Gastroesophageal sphincter (tissue), 4 donors: ENCODE measurements at regions not wholly inside any gene's neighbourhood (a gene's known extent, or its start where the extent isn't known, plus 50 kb on each side); places are given as distances from the start of the nearest gene placed in this dataset.

Experiments used
- ATAC-seq: fragments of 150-250 bp; one replicate; pipeline ENCODE4 v1.9.1; 2016; ENCODE audit warnings: mild to moderate bottlenecking, moderate library complexity
- H3K27ac ChIP-seq, 4 donors: fragments of 200-600 bp; sonication (generic) in 3 of 4; 1 replicate in 3 of 4; 2 replicates in 1 of 4; pipeline ENCODE4 v1.5.1; 2016 to 2019
- H3K27me3 ChIP-seq: fragments of 200-600 bp; sonication (generic); one replicate; pipeline ENCODE4 v1.5.1; 2019
- H3K36me3 ChIP-seq, 2 donors: fragments of 200-600 bp; sonication (generic); one replicate each; pipeline ENCODE4 v1.5.1; 2019; ENCODE audit warnings: control low read depth in 1 of 2
- H3K4me1 ChIP-seq, 3 donors: fragments of 200-600 bp; sonication (generic); 1 replicate in 2 of 3; 2 replicates in 1 of 3; pipeline ENCODE4 v1.5.1; 2016 to 2019; ENCODE audit warnings: control low read depth in 2 of 3
- H3K4me3 ChIP-seq, 2 donors: fragments of 200-600 bp; sonication (generic); one replicate each; pipeline ENCODE4 v1.5.1; 2019; ENCODE audit warnings: mild to moderate bottlenecking in 1 of 2, moderate library complexity in 1 of 2
- H3K9me3 ChIP-seq, 3 donors: fragments of 200-600 bp; sonication (generic); one replicate each; pipeline ENCODE4 v1.5.1; 2017 to 2019; ENCODE audit warnings: control low read depth in 2 of 3
- EP300 ChIP-seq: sonication (generic); formaldehyde crosslinking; IDR thresholded peaks from one replicate; pipeline ENCODE4 v1.6.1; 2017; ENCODE audit warnings: antibody characterized with exemption, mild to moderate bottlenecking
- POLR2A ChIP-seq, 2 donors: fragments of 450-650 bp; IDR thresholded peaks; one replicate each; pipeline ENCODE4 v1.6.1; 2017; ENCODE audit warnings: antibody characterized with exemption in 2 of 2, mild to moderate bottlenecking in 2 of 2, moderate library complexity in 1 of 2
- POLR2AphosphoS5 ChIP-seq: sonication (generic); formaldehyde crosslinking; IDR thresholded peaks from one replicate; pipeline ENCODE4 v1.6.1; 2017; ENCODE audit warnings: antibody characterized with exemption
- WGBS, 2 donors: methylation state at CpG; one replicate each; pipeline ENCODE4 v1.1.5; 2018; ENCODE audit warnings: low coverage in 1 of 2; 5-methylcytosine and 5-hydroxymethylcytosine counted together
- TF ChIP-seq, protein P1 (sequence below), 4 experiments: fragments of 200-600 bp in 2 of 4; fragments of 450-650 bp in 2 of 4; sonication (generic) in 1 of 4; IDR thresholded peaks; one replicate each; pipeline ENCODE4 v1.5.1; 2017 to 2019; ENCODE audit warnings: antibody characterized with exemption in 4 of 4, mild to moderate bottlenecking in 2 of 4, moderate library complexity in 2 of 4

- no peaks in the 10 kb centered on the region for H3K4me1 ChIP-seq
- ATAC-seq, result no peak
- WGBS, 2 donors, result 77 to 93% methylated on average over 6 to 9 of the region's 11 CpGs
- no peak overlapping the region for H3K4me3 ChIP-seq
- no peaks in the 10 kb centered on the region for H3K9me3 ChIP-seq
- TF ChIP-seq POLR2AphosphoS5, result no peak
- no peak for TF ChIP-seq POLR2A (IDR thresholded peaks at IDR 0.05)
- TF ChIP-seq, protein P1, sequence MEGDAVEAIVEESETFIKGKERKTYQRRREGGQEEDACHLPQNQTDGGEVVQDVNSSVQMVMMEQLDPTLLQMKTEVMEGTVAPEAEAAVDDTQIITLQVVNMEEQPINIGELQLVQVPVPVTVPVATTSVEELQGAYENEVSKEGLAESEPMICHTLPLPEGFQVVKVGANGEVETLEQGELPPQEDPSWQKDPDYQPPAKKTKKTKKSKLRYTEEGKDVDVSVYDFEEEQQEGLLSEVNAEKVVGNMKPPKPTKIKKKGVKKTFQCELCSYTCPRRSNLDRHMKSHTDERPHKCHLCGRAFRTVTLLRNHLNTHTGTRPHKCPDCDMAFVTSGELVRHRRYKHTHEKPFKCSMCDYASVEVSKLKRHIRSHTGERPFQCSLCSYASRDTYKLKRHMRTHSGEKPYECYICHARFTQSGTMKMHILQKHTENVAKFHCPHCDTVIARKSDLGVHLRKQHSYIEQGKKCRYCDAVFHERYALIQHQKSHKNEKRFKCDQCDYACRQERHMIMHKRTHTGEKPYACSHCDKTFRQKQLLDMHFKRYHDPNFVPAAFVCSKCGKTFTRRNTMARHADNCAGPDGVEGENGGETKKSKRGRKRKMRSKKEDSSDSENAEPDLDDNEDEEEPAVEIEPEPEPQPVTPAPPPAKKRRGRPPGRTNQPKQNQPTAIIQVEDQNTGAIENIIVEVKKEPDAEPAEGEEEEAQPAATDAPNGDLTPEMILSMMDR (IDR thresholded peaks at IDR 0.05), result no peak
- no peak for TF ChIP-seq EP300
- H3K36me3 ChIP-seq, result no peaks in the 10 kb centered on the region
- H3K27ac ChIP-seq, result no peak overlapping the region
- no peaks in the 10 kb centered on the region for H3K27me3 ChIP-seq
These were observed 303.6 kb upstream of the CLINT1 start for GRCh38 chr5:158162479-158163034.

GRCh38 chr5:158162026-158162425 lies 303.1 kb upstream of the CLINT1 start:
- H3K27me3 ChIP-seq, result no peaks in the 10 kb centered on the region
- H3K9me3 ChIP-seq, result no peaks in the 10 kb centered on the region
- no peak overlapping the region for H3K27ac ChIP-seq
- no peak for ATAC-seq
- TF ChIP-seq POLR2A (IDR thresholded peaks at IDR 0.05) (no peak), POLR2AphosphoS5 (no peak), EP300 (no peak)
- TF ChIP-seq, protein P1 (IDR thresholded peaks at IDR 0.05), result no peak
- H3K4me3 ChIP-seq, result no peak overlapping the region
- WGBS, 2 donors, result 63 to 95% methylated on average over 4 to 5 of the region's 5 CpGs
- H3K36me3 ChIP-seq, result no peaks in the 10 kb centered on the region
- H3K4me1 ChIP-seq, result no peaks in the 10 kb centered on the region

GRCh38 chr5:158159621-158160020 lies 300.7 kb upstream of the CLINT1 start:
- Histone ChIP-seq H3K27ac (no peak overlapping the region), H3K27me3 (no peaks in the 10 kb centered on the region), H3K36me3 (no peaks in the 10 kb centered on the region), H3K9me3 (no peaks in the 10 kb centered on the region), H3K4me3 (no peak overlapping the region), H3K4me1 (peaks cover 0 to 3% (median 0%) of the 10 kb centered on the region in 3 donors)
- 80 to 92% methylated on average over 2 to 4 of the region's 4 CpGs for WGBS, 2 donors
- TF ChIP-seq, protein P1 (IDR thresholded peaks at IDR 0.05), result no peak
- TF ChIP-seq EP300 (no peak), POLR2A (IDR thresholded peaks at IDR 0.05) (no peak), POLR2AphosphoS5 (no peak)
- no peak for ATAC-seq

- H3K4me3 ChIP-seq, result no peak overlapping the region
- H3K36me3 ChIP-seq, result no peaks in the 10 kb centered on the region
- H3K27ac ChIP-seq, result no peak overlapping the region
- H3K27me3 ChIP-seq, result no peaks in the 10 kb centered on the region
- 85 to 92% methylated on average over 2 to 3 of the region's 3 CpGs for WGBS, 2 donors
- ATAC-seq, result no peak
- peaks cover 0 to 4% (median 0%) of the 10 kb centered on the region in 3 donors for H3K4me1 ChIP-seq
- H3K9me3 ChIP-seq, result no peaks in the 10 kb centered on the region
- TF ChIP-seq, protein P1 (IDR thresholded peaks at IDR 0.05), result no peak
- TF ChIP-seq EP300, result no peak
- no peak for TF ChIP-seq POLR2A (IDR thresholded peaks at IDR 0.05)
- TF ChIP-seq POLR2AphosphoS5, result no peak
These were observed 297.0 kb upstream of the CLINT1 start for GRCh38 chr5:158155811-158156505.

DNA sequence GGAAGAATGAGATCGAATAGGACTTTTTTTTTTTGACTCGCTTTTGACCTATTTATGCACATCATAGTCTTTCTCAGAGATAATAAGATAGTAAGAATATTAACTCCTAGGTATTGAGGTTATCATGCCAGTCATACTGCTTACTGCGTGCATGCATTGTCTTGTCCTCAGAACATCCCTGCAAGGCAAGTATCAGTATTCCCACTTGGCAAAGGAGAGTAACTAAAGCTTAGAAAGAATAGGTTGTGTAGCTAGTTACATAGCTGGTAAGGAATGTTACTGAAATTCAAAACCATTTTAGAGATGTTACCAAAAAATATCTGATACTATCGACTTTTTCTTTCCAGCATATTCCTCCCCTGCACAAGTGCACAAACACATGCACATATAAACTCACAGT lies 296.1 kb upstream of the CLINT1 start:
- ATAC-seq, result no peak
- Histone ChIP-seq H3K27me3 (no peaks in the 10 kb centered on the region), H3K36me3 (no peaks in the 10 kb centered on the region), H3K4me3 (no peak overlapping the region), H3K27ac (no peak overlapping the region), H3K9me3 (no peaks in the 10 kb centered on the region), H3K4me1 (peaks cover 0 to 4% (median 0%) of the 10 kb centered on the region in 3 donors)
- no peak for TF ChIP-seq POLR2A (IDR thresholded peaks at IDR 0.05)
- TF ChIP-seq EP300, result no peak
- TF ChIP-seq, protein P1 (IDR thresholded peaks at IDR 0.05), result no peak
- no peak for TF ChIP-seq POLR2AphosphoS5
- WGBS, 2 donors, result 64% methylated on average over 3 to 4 of the region's 4 CpGs
